ENCODE measurements at regions not wholly inside any gene's neighbourhood (a gene's known extent, or its start where the extent isn't known, plus 50 kb on each side); places are given as distances from the start of the nearest gene placed in this dataset.

GRCh38 chr7:81420526-81421226 lies 349.2 kb downstream of the HGF start:
- no peak for TF ChIP-seq CTCF (conservative IDR thresholded peaks at IDR 0.05 in 1 of 2, IDR thresholded peaks at IDR 0.05 in 1 of 2; ENCODE audit: extremely low read depth in 1 of 2, insufficient read depth in 1 of 2, low read depth in 1 of 2, low read length in 2 of 2)
- TF ChIP-seq EZH2 (IDR thresholded peaks at IDR 0.05; ENCODE audit: borderline replicate concordance, low read length) = no peak
